ENCODE measurements at regions not wholly inside any gene's neighbourhood (a gene's known extent, or its start where the extent isn't known, plus 50 kb on each side); places are given as distances from the start of the nearest gene placed in this dataset.

DNA sequence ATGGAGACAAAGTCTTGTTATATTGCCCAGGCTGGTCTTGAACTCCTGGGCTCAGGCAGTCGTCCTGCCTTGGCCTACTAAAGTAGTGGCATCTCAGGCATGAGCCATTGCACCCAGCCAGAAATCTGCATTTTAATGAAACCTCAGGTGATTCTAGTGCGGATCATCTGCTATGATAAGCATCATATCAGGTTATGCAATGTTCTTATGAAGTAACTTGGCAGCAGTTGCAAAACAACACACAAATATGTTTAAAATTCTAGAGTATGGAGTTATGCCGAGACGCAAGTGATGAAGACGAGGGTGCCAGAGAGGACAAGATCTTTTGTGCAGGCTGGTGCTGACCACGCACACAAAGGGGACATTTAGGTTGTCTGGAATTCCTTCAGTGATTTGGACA, 153.2 kb upstream of the MEF2C start:
- Histone ChIP-seq H3K4me2 (ENCODE audit: insufficient read depth in 1 of 2, low read depth in 2 of 2, low read length in 2 of 2) (no peak overlapping the region), H3K9me3 (ENCODE audit: insufficient read depth in 2 of 2, low read depth in 1 of 2, low read length in 1 of 2) (no peaks in the 10 kb centered on the region), H3K9ac (replicated peaks in 1 of 4; ENCODE audit: extremely low read depth in 1 of 4, low read depth in 3 of 4, low read length in 3 of 4) (no peak overlapping the region), H4K20me1 (replicated peaks in 1 of 2; ENCODE audit: control insufficient read depth in 1 of 2, insufficient read depth in 2 of 2, low read length in 2 of 2) (no peaks in the 10 kb centered on the region), H3K4me1 (replicated peaks in 1 of 4; ENCODE audit: control insufficient read depth in 3 of 4, insufficient read depth in 4 of 4, low read length in 3 of 4) (no peaks in the 10 kb centered on the region), H3K14ac (ENCODE audit: insufficient read length) (no peak overlapping the region), H3K18ac (ENCODE audit: extremely low read depth, low read length) (no peak overlapping the region), H2BK15ac (ENCODE audit: low read length) (no peak overlapping the region), H4K91ac (replicated peaks; ENCODE audit: insufficient read length, low read length) (no peak overlapping the region), H2AK5ac (ENCODE audit: low read depth, low read length) (no peak overlapping the region), H2AFZ (ENCODE audit: low read length) (no peak overlapping the region), H4K8ac (ENCODE audit: extremely low read depth, insufficient read depth, low read length) (no peak overlapping the region), H3K79me1 (ENCODE audit: low read depth, low read length) (no peaks in the 10 kb centered on the region), H2BK120ac (replicated peaks; ENCODE audit: low read depth, low read length) (no peak overlapping the region), H3K79me2 (ENCODE audit: control insufficient read depth in 1 of 2, insufficient read depth in 2 of 2, low read length in 2 of 2) (no peaks in the 10 kb centered on the region), H4K5ac (ENCODE audit: insufficient read length, low read depth, low read length) (no peak overlapping the region), H3K23ac (ENCODE audit: insufficient read length) (no peak overlapping the region), H3K27ac (ENCODE audit: low read depth, low read length) (no peak overlapping the region), H3K27me3 (replicated peaks in 1 of 4; ENCODE audit: control insufficient read depth in 3 of 4, extremely low read depth in 1 of 4, insufficient read depth in 3 of 4, low read length in 3 of 4) (no peaks in the 10 kb centered on the region), H2BK20ac (ENCODE audit: low read length) (no peak overlapping the region), H2BK12ac (ENCODE audit: low read depth, low read length) (no peak overlapping the region), H3K4ac (replicated peaks; ENCODE audit: insufficient read length, low read depth, low read length) (no peak overlapping the region), H3K23me2 (ENCODE audit: low read depth, low read length) (no peaks in the 10 kb centered on the region), H2BK5ac (ENCODE audit: low read depth, low read length) (no peak overlapping the region), H3K36me3 (ENCODE audit: control insufficient read depth in 2 of 4, insufficient read depth in 4 of 4, low read length in 3 of 4) (no peaks in the 10 kb centered on the region), H3K4me3 (ENCODE audit: extremely low read depth in 1 of 4, insufficient read depth in 2 of 4, low read depth in 3 of 4, low read length in 4 of 4) (no peak overlapping the region), H3K56ac (replicated peaks; ENCODE audit: insufficient read length, low read depth, low read length) (no peak overlapping the region)
- 73% methylated on average over 6 of the region's 6 CpGs; no CpG with 5 or more reads in 1 of the 2 experiments for WGBS, 2 experiments (ENCODE audit: extremely low coverage in 1 of 2, insufficient coverage in 1 of 2, insufficient read length in 1 of 2, insufficient replicate concordance in 2 of 2, low coverage in 1 of 2, low lambda C conversion rate in 2 of 2, missing lambda C conversion rate in 1 of 2)
- TF ChIP-seq ZNF274 (IDR thresholded peaks at IDR 0.05; ENCODE audit: borderline replicate concordance, extremely low read depth, low read length) = no peak
- TF ChIP-seq MAFK (IDR thresholded peaks at IDR 0.05; ENCODE audit: low read depth, low read length) = no peak
- TF ChIP-seq KDM5A (IDR thresholded peaks at IDR 0.05; ENCODE audit: low read length) = no peak
- no peak for TF ChIP-seq POU5F1 (IDR thresholded peaks at IDR 0.05; ENCODE audit: low read depth, low read length)
- TF ChIP-seq ATF3 (IDR thresholded peaks at IDR 0.05; ENCODE audit: insufficient read depth, low read depth, low read length) = no peak
- no peak for DNase-seq (ENCODE audit: low read depth in 1 of 2, low spot score in 2 of 2)
- POLR2A ChIA-PET (ENCODE audit: partially characterized antibody) = no interaction called here
- CTCF ChIA-PET (ENCODE audit: partially characterized antibody) = interaction anchor here (1.6 kb wide), 1 partner anchor 306 kb away, joined by 3 read pairs; no protein-coding TSS in a partner anchor
- FAIRE-seq = no peak
